ENCODE measurements at regions not wholly inside any gene's neighbourhood (a gene's known extent, or its start where the extent isn't known, plus 50 kb on each side); places are given as distances from the start of the nearest gene placed in this dataset.

- no peaks in the 10 kb centered on the region for H3K9me3 ChIP-seq (ENCODE audit: control insufficient read depth, insufficient read depth, low read length)
- no peak for DNase-seq (ENCODE audit: low read depth, low spot score)
- H3K4me3 ChIP-seq (ENCODE audit: low read depth, low read length), result no peak overlapping the region
- H3K27me3 ChIP-seq (ENCODE audit: control insufficient read depth, insufficient read depth, low read length), result no peaks in the 10 kb centered on the region
- ChIA-PET CTCF (no interaction called here), POLR2A (no interaction called here)
- no peak overlapping the region for H3K27ac ChIP-seq (ENCODE audit: low read depth, low read length)
- TF ChIP-seq CTCF (IDR thresholded peaks at IDR 0.05; ENCODE audit: low read depth, low read length), result no peak
These were observed 658.0 kb upstream of the KCNMB2 start for GRCh38 chr3:177878192-177878591.

- POLR2A ChIA-PET, result no interaction called here
These were observed 657.3 kb upstream of the KCNMB2 start for GRCh38 chr3:177878957-177879356.

GRCh38 chr3:177881351-177881750 is 654.9 kb upstream of the KCNMB2 start:
- CTCF ChIA-PET, result no interaction called here
- Histone ChIP-seq H3K9me3 (ENCODE audit: control insufficient read depth, insufficient read depth, low read length) (no peaks in the 10 kb centered on the region), H3K27me3 (ENCODE audit: control insufficient read depth, insufficient read depth, low read length) (no peaks in the 10 kb centered on the region), H3K4me3 (ENCODE audit: low read depth, low read length) (no peak overlapping the region), H3K27ac (ENCODE audit: low read depth, low read length) (no peak overlapping the region)
- no peak for DNase-seq (ENCODE audit: low read depth, low spot score)
- POLR2A ChIA-PET, result no interaction called here
- TF ChIP-seq CTCF (IDR thresholded peaks at IDR 0.05; ENCODE audit: low read depth, low read length), result no peak

More at GRCh38 chr3:177878957-177879356, 657.3 kb upstream of the KCNMB2 start:
- no peak overlapping the region for H3K27ac ChIP-seq (ENCODE audit: low read depth, low read length)
- CTCF ChIA-PET, result no interaction called here
- no peak for TF ChIP-seq CTCF (IDR thresholded peaks at IDR 0.05; ENCODE audit: low read depth, low read length)
- H3K27me3 ChIP-seq (ENCODE audit: control insufficient read depth, insufficient read depth, low read length), result no peaks in the 10 kb centered on the region
- DNase-seq (ENCODE audit: low read depth, low spot score), result no peak
- H3K4me3 ChIP-seq (ENCODE audit: low read depth, low read length), result no peak overlapping the region
- no peaks in the 10 kb centered on the region for H3K9me3 ChIP-seq (ENCODE audit: control insufficient read depth, insufficient read depth, low read length)

- no peak for TF ChIP-seq CTCF (IDR thresholded peaks at IDR 0.05; ENCODE audit: low read depth, low read length)
- H3K27ac ChIP-seq (ENCODE audit: low read depth, low read length), result no peak overlapping the region
- DNase-seq (ENCODE audit: low read depth, low spot score), result no peak
- H3K4me3 ChIP-seq (ENCODE audit: low read depth, low read length), result no peak overlapping the region
- ChIA-PET POLR2A (no interaction called here), CTCF (no interaction called here)
- H3K27me3 ChIP-seq (ENCODE audit: control insufficient read depth, insufficient read depth, low read length), result no peaks in the 10 kb centered on the region
- no peaks in the 10 kb centered on the region for H3K9me3 ChIP-seq (ENCODE audit: control insufficient read depth, insufficient read depth, low read length)
These were observed 654.0 kb upstream of the KCNMB2 start for GRCh38 chr3:177882124-177882648.

GRCh38 chr3:177883091-177883490 is 653.1 kb upstream of the KCNMB2 start:
- TF ChIP-seq CTCF (IDR thresholded peaks at IDR 0.05; ENCODE audit: low read depth, low read length), result no peak
- no peak for DNase-seq (ENCODE audit: low read depth, low spot score)
- Histone ChIP-seq H3K9me3 (ENCODE audit: control insufficient read depth, insufficient read depth, low read length) (no peaks in the 10 kb centered on the region), H3K4me3 (ENCODE audit: low read depth, low read length) (no peak overlapping the region), H3K27ac (ENCODE audit: low read depth, low read length) (no peak overlapping the region), H3K27me3 (ENCODE audit: control insufficient read depth, insufficient read depth, low read length) (no peaks in the 10 kb centered on the region)
- CTCF ChIA-PET, result no interaction called here
- POLR2A ChIA-PET, result no interaction called here
